ENCODE measurements at regions not wholly inside any gene's neighbourhood (a gene's known extent, or its start where the extent isn't known, plus 50 kb on each side); places are given as distances from the start of the nearest gene placed in this dataset.

DNA sequence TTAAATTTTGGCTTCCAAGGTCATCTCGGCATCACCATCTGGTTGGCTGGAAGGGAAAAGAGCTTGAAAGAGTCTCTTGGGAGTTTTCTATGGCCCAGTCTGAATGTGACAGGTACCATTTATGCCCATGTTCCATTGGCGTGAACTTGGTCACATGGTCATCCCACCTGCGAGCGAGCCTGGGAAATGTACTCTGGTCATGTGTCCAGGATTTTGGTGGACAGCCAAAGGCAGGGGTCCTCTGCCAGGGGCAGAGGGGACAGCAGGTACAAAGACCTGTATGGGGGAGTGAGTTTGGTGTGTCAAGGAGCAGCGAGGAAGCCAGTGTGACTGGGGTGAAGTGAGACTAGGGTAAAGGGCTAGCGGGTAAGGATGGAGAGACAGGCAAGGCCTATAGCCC is 112.6 kb downstream of the CDC5L start:
- H3K36me3 Mint-ChIP-seq (ENCODE audit: insufficient read depth) = no peaks in the 10 kb centered on the region
- H3K9me3 Mint-ChIP-seq = no peaks in the 10 kb centered on the region
- DNase-seq (no peak), ATAC-seq (no peak)
- H3K4me3 Mint-ChIP-seq = no peak overlapping the region
- H3K4me1 Mint-ChIP-seq (ENCODE audit: low read depth) = no peaks in the 10 kb centered on the region
- H3K27me3 Mint-ChIP-seq (ENCODE audit: low read depth) = peaks cover 15% of the 10 kb centered on the region

DNA sequence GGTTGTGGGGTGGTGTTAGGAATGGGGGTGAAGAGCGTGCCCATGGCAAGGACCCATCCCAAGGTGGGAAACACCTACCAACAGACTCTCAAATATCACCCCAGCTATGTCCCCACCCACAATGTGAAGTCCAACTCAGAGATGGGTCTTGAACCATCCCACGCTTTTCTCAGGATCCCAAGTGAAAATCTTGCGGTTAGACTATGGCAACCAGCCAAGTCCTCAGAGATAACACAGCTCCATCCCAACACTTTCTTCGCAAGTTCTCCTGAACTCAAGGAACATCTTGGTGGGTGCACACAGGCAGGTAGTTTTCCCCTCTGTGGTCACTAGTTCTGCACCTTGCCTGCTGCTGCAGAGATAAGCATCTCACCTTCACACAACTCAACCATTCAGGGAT is 116.0 kb downstream of the CDC5L start:
- DNase-seq = no peak
- no peaks in the 10 kb centered on the region for H3K4me1 Mint-ChIP-seq (ENCODE audit: low read depth)
- no peaks in the 10 kb centered on the region for H3K36me3 Mint-ChIP-seq (ENCODE audit: insufficient read depth)
- no peaks in the 10 kb centered on the region for H3K9me3 Mint-ChIP-seq
- no peak for ATAC-seq
- no peak overlapping the region for H3K4me3 Mint-ChIP-seq
- H3K27me3 Mint-ChIP-seq (ENCODE audit: low read depth) = peaks cover 10% of the 10 kb centered on the region

DNA sequence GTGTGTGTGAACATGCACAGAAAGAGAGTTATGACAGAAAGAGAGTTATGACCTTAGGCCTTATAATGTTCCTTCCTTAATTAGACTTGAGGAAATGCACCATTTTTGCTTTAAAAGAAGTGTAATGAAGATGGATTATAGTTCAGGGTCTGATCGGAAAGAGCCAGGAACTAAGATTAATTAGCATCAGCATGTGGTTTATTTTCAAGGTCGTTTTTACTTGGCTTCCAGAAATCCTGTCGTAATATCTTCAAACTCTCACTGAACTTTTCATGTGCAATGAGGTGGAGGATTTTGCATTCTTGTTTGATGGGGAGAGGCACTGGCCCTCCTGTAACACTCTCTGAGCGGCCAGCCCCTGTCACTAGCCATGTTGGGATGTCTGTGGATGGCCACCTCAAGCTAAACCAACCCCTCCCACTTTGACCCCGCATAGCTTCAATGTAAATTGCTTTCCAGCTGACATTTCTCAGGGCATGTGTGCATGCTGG is 116.8 kb downstream of the CDC5L start:
- Mint-ChIP-seq H3K4me1 (ENCODE audit: low read depth) (no peaks in the 10 kb centered on the region), H3K9me3 (no peaks in the 10 kb centered on the region), H3K36me3 (ENCODE audit: insufficient read depth) (no peaks in the 10 kb centered on the region), H3K27me3 (ENCODE audit: low read depth) (peaks cover 10% of the 10 kb centered on the region), H3K4me3 (no peak overlapping the region)
- DNase-seq (no peak), ATAC-seq (no peak)

DNA sequence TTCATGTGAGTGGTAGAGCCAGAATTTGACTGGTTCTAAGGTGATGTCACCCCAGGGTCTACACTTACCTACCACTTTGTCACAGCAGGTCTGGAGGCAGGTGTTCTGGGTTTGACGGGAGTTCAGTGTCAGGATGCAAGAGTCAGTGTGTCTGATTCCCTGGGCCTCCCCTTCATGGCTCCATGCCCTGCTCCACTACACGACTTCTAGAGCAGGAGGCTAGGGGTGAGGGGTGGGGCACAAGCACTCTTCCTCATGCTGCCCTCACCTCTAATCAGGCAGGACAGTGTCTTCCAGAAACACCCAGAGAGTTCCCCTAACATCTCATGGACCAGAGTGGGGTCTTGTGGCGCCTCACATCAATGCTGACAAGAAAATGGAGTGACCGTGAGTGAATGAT is 118.2 kb downstream of the CDC5L start:
- ATAC-seq (no peak), DNase-seq (no peak)
- H3K27me3 Mint-ChIP-seq (ENCODE audit: low read depth) = peaks cover 10% of the 10 kb centered on the region
- no peaks in the 10 kb centered on the region for H3K4me1 Mint-ChIP-seq (ENCODE audit: low read depth)
- no peak overlapping the region for H3K4me3 Mint-ChIP-seq
- H3K36me3 Mint-ChIP-seq (ENCODE audit: insufficient read depth) = no peaks in the 10 kb centered on the region
- no peaks in the 10 kb centered on the region for H3K9me3 Mint-ChIP-seq

DNA sequence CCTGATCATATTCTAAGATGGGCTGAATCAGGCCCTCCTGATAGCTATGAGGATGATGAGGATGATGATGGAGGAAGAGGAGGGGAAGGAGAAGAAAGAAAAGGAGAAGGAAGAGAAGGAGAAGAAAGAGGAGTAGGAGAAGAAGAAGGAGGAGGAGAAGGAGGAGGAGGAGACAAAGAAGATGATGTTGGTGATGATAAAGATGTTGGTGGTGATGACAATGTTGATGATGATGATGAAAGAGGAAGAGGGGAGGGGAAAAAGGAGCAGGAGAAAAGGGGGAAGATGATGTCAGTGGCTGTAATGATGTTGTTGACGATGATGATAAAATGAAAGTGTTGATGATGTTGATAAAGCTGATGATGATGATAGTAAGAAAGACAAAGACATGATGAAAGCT is 119.5 kb downstream of the CDC5L start:
- Mint-ChIP-seq H3K27me3 (ENCODE audit: low read depth) (peaks cover 10% of the 10 kb centered on the region), H3K36me3 (ENCODE audit: insufficient read depth) (no peaks in the 10 kb centered on the region)
- DNase-seq = no peak

GRCh38 chr6:44508646-44509045 is 121.1 kb downstream of the CDC5L start:
- peaks cover 4% of the 10 kb centered on the region for H3K9me3 Mint-ChIP-seq
- H3K4me1 Mint-ChIP-seq (ENCODE audit: low read depth) = no peaks in the 10 kb centered on the region
- DNase-seq (no peak), ATAC-seq (no peak)
- H3K36me3 Mint-ChIP-seq (ENCODE audit: insufficient read depth) = no peaks in the 10 kb centered on the region
- peaks cover 4% of the 10 kb centered on the region for H3K27me3 Mint-ChIP-seq (ENCODE audit: low read depth)
- H3K4me3 Mint-ChIP-seq = no peak overlapping the region

More for the DNA sequence above, 119.5 kb downstream of the CDC5L start:
- no peaks in the 10 kb centered on the region for H3K4me1 Mint-ChIP-seq (ENCODE audit: low read depth)
- no peak overlapping the region for H3K4me3 Mint-ChIP-seq
- ATAC-seq = no peak
- peaks cover 4% of the 10 kb centered on the region for H3K9me3 Mint-ChIP-seq

DNA sequence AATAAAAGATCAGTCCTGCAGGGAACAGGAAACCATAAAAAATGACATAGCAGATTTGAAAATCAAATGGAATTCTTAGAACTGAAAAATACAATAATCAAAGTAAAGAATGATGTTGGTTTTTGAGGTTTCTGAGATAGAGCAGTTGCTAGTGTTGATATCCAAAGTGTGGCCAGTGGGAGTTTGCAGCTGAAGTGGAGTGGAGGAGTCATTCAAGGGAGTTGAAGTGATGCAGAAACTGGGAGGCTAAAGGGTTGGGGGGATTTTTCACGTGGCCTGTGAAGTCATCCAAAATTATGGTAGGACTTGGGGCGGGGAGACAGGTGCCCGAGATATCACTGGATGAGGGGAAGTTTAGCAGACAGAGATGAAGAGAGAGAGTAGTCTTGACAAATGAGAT is 123.6 kb downstream of the CDC5L start:
- H3K4me1 Mint-ChIP-seq (ENCODE audit: low read depth) = no peaks in the 10 kb centered on the region
- peaks cover 4% of the 10 kb centered on the region for H3K9me3 Mint-ChIP-seq
- H3K36me3 Mint-ChIP-seq (ENCODE audit: insufficient read depth) = no peaks in the 10 kb centered on the region
- no peaks in the 10 kb centered on the region for H3K27me3 Mint-ChIP-seq (ENCODE audit: low read depth)
- ATAC-seq = no peak
- no peak overlapping the region for H3K4me3 Mint-ChIP-seq
- no peak for DNase-seq

GRCh38 chr6:44512868-44513741 is 125.6 kb downstream of the CDC5L start:
- Mint-ChIP-seq H3K9me3 (peaks cover 4% of the 10 kb centered on the region), H3K4me1 (ENCODE audit: low read depth) (no peaks in the 10 kb centered on the region), H3K4me3 (no peak overlapping the region), H3K27me3 (ENCODE audit: low read depth) (no peaks in the 10 kb centered on the region), H3K36me3 (ENCODE audit: insufficient read depth) (no peaks in the 10 kb centered on the region)
- no peak for DNase-seq
- no peak for ATAC-seq

GRCh38 chr6:44514085-44514484 is 126.6 kb downstream of the CDC5L start:
- Mint-ChIP-seq H3K4me3 (no peak overlapping the region), H3K4me1 (ENCODE audit: low read depth) (no peaks in the 10 kb centered on the region), H3K9me3 (peaks cover 13% of the 10 kb centered on the region), H3K36me3 (ENCODE audit: insufficient read depth) (no peaks in the 10 kb centered on the region), H3K27me3 (ENCODE audit: low read depth) (no peaks in the 10 kb centered on the region)
- no peak for ATAC-seq
- DNase-seq = no peak

GRCh38 chr6:44514576-44515193 is 127.2 kb downstream of the CDC5L start:
- no peak for DNase-seq
- no peaks in the 10 kb centered on the region for H3K4me1 Mint-ChIP-seq (ENCODE audit: low read depth)
- no peaks in the 10 kb centered on the region for H3K27me3 Mint-ChIP-seq (ENCODE audit: low read depth)

DNA sequence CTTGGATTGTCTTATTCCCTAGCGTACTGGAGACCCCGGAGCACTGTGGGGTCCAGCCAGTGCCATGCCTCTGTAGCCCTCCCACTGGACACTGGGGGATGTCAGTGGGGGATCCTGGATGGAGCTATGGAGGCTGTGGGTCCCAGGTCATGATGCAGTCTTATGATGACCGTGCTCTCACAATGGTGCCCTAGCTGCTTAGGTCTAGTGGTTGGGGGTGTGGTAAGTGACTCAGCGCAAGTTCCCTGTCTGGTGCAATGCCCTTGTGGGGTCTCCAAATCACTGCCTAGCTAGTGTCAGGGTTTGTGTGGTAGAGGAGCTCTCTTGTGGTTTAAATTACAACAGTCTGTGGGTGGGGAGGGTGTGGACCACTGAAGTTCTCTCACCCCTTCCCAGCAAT is 135.4 kb downstream of the CDC5L start:
- Mint-ChIP-seq H3K4me1 (ENCODE audit: low read depth) (peaks cover 14% of the 10 kb centered on the region), H3K9me3 (peaks cover 24% of the 10 kb centered on the region), H3K36me3 (ENCODE audit: insufficient read depth) (peaks cover 3% of the 10 kb centered on the region), H3K27me3 (ENCODE audit: low read depth) (peaks cover 21% of the 10 kb centered on the region), H3K4me3 (no peak overlapping the region)
- DNase-seq (no peak), ATAC-seq (peak in 1 of 2 donors; percentile 34)

More at GRCh38 chr6:44514576-44515193, 127.2 kb downstream of the CDC5L start:
- Mint-ChIP-seq H3K36me3 (ENCODE audit: insufficient read depth) (no peaks in the 10 kb centered on the region), H3K9me3 (peaks cover 16% of the 10 kb centered on the region), H3K4me3 (no peak overlapping the region)
- ATAC-seq = no peak

- Mint-ChIP-seq H3K27me3 (ENCODE audit: low read depth) (peaks cover 22% of the 10 kb centered on the region), H3K4me1 (ENCODE audit: low read depth) (peaks cover 15% of the 10 kb centered on the region), H3K36me3 (ENCODE audit: insufficient read depth) (peaks cover 3% of the 10 kb centered on the region), H3K9me3 (peaks cover 13% of the 10 kb centered on the region), H3K4me3 (no peak overlapping the region)
- ATAC-seq (no peak), DNase-seq (no peak)
These were observed 137.1 kb downstream of the CDC5L start for GRCh38 chr6:44524476-44525227.

DNA sequence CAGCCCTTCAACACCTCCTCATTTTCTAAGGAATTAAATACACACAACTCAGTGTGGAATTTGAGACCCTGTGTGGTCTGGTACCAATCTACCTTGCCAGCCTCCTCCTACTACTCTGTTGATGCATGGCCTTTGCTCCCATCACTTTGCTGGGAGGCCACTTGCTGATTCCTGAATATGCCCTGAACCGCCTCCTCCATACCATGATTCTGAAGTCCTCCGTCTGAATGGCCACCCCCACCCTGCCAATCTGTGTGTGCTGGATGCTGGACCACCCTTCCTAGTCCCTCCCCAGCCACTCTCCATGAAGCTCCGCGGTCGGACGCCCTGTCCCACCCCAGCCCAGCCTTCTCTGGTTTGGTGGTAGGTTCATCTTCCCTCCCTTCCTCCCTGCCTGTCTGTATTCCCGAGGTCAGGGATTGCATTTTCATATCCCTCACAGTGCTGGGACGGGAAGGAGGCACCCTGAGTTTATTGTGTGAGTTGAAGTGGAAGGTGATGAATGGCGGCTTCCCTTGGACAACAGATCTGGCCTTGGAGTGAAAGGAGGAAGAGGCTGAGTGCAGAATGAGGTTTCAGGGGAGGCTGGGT is 138.3 kb downstream of the CDC5L start:
- Mint-ChIP-seq H3K9me3 (peaks cover 10% of the 10 kb centered on the region), H3K36me3 (ENCODE audit: insufficient read depth) (peaks cover 3% of the 10 kb centered on the region), H3K27me3 (ENCODE audit: low read depth) (peaks cover 22% of the 10 kb centered on the region), H3K4me3 (no peak overlapping the region), H3K4me1 (ENCODE audit: low read depth) (peaks cover 10% of the 10 kb centered on the region)
- DNase-seq (no peak), ATAC-seq (no peak)

DNA sequence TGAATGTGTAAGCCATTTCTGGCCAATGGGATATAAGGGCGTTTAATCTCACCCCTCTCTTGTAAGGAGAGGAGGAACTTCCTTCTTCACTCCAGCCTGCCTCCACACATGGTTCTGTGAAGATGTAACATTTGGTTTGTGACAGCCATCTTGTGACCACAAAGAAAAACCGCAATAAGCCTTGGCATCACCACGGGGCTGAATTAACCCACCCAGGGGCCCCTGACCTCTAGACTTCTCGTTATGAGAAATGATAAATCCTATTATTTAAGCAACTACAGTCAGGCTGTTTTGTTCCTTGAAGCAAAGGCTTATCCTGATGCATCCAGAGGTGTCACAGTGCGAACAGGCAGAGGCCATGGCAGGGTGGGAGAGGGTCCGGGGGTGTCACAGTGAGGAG is 139.7 kb downstream of the CDC5L start:
- DNase-seq (no peak), ATAC-seq (peak in 1 of 2 donors; percentile 50)
- Mint-ChIP-seq H3K9me3 (no peaks in the 10 kb centered on the region), H3K4me1 (ENCODE audit: low read depth) (peaks cover 10% of the 10 kb centered on the region), H3K27me3 (ENCODE audit: low read depth) (peaks cover 19% of the 10 kb centered on the region), H3K36me3 (ENCODE audit: insufficient read depth) (no peaks in the 10 kb centered on the region), H3K4me3 (no peak overlapping the region)
